ENCODE measurements at regions not wholly inside any gene's neighbourhood (a gene's known extent, or its start where the extent isn't known, plus 50 kb on each side); places are given as distances from the start of the nearest gene placed in this dataset.

DNA sequence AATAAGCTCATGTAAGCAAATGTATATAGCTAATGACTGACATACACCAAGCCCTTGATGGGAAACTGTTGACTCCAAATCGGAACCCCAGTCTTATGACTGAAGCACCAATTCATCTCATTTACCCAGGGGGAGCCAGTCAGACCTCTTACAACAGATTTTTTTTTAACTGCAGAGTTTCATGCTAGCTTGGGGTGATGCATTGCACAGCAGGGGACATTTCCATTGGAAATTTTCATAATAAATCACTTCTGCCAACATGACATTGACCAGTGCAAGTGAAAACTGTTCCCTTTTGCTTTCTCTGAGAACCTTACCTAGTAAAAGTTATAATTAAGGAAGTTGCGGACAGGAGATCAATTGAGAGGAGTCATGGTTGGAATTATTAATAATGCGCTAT, 137.0 kb upstream of the VWC2 start:
- no peak overlapping the region for H4K91ac ChIP-seq (ENCODE audit: low read depth, low read length, poor library complexity)
- H3K4ac ChIP-seq (ENCODE audit: low read length): no peak overlapping the region
- H2BK120ac ChIP-seq (ENCODE audit: low read depth, low read length): no peak overlapping the region
- no peaks in the 10 kb centered on the region for H3K36me3 ChIP-seq (replicated peaks in 1 of 2; ENCODE audit: control insufficient read depth in 2 of 2, insufficient read depth in 2 of 2, low read length in 2 of 2)
- H2BK12ac ChIP-seq (ENCODE audit: low read length): no peak overlapping the region
- no peaks in the 10 kb centered on the region for H3K9me3 ChIP-seq (replicated peaks in 1 of 2; ENCODE audit: control insufficient read depth in 2 of 2, insufficient read depth in 1 of 2, low read depth in 1 of 2, low read length in 2 of 2)
- H3K79me1 ChIP-seq (ENCODE audit: low read depth, low read length): no peaks in the 10 kb centered on the region
- H3K27me3 ChIP-seq (ENCODE audit: control insufficient read depth in 3 of 3, insufficient read depth in 3 of 3, low read depth in 1 of 3, low read length in 3 of 3): no peaks in the 10 kb centered on the region
- H3K18ac ChIP-seq (ENCODE audit: low read length): no peak overlapping the region
- H2BK15ac ChIP-seq (ENCODE audit: low read length): no peak overlapping the region
- H3K23ac ChIP-seq (ENCODE audit: low read depth, low read length, poor library complexity): no peak overlapping the region
- H3K14ac ChIP-seq (ENCODE audit: low read length): no peak overlapping the region
- no peak overlapping the region for H3K4me3 ChIP-seq (ENCODE audit: low read length in 2 of 2)
- no peak for DNase-seq (ENCODE audit: low spot score)
- no peak overlapping the region for H4K8ac ChIP-seq (ENCODE audit: low read depth, low read length)
- peaks cover 0 to 5% of the 10 kb centered on the region in 2 donors for H3K4me1 ChIP-seq (ENCODE audit: control insufficient read depth in 2 of 2, insufficient read depth in 1 of 2, low read depth in 1 of 2, low read length in 2 of 2)
- H2AK5ac ChIP-seq (ENCODE audit: low read depth, low read length): no peak overlapping the region
- no peak overlapping the region for H3K27ac ChIP-seq (replicated peaks; ENCODE audit: low read length)
- no peak overlapping the region for H3K9ac ChIP-seq (ENCODE audit: low read depth, low read length, poor library complexity)
- no peak overlapping the region for H2AFZ ChIP-seq (ENCODE audit: low read length)
- H3K4me2 ChIP-seq (ENCODE audit: insufficient read depth, low read length, poor library complexity, severe bottlenecking): no peak overlapping the region
- no peak overlapping the region for H2BK5ac ChIP-seq (ENCODE audit: low read length)
- no CpG with 5 or more reads among the region's 3 CpGs for WGBS, 2 donors (ENCODE audit: extremely low coverage in 2 of 2, insufficient read length in 2 of 2, insufficient replicate concordance in 1 of 2)

DNA sequence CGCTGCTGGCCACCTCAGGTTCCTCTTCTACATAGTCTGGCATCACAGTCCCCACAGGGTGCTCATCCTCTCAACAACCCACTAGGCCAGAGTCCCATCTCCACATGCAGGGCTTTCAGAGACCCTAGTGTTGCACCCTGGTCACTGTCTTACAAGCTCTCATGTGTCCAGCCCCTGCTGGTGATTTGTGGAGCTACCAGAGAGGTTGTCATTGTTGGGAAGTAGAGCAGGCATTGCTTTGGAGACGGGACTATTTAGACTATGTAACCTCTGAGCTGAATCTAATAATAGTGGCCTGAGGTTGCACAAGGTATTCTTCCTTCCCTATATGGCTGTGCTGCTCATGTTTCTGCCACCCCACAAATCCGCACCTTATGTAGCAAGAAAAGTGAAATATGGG, 135.3 kb upstream of the VWC2 start:
- Histone ChIP-seq H3K36me3 (replicated peaks in 1 of 2; ENCODE audit: control insufficient read depth in 2 of 2, insufficient read depth in 2 of 2, low read length in 2 of 2) (no peaks in the 10 kb centered on the region), H4K8ac (ENCODE audit: low read depth, low read length) (no peak overlapping the region), H3K4me1 (ENCODE audit: control insufficient read depth in 2 of 2, insufficient read depth in 1 of 2, low read depth in 1 of 2, low read length in 2 of 2) (peaks cover 0 to 2% of the 10 kb centered on the region in 2 donors), H3K23ac (ENCODE audit: low read depth, low read length, poor library complexity) (no peak overlapping the region), H2BK15ac (ENCODE audit: low read length) (no peak overlapping the region), H2AFZ (ENCODE audit: low read length) (no peak overlapping the region), H3K27ac (replicated peaks; ENCODE audit: low read length) (no peak overlapping the region), H2AK5ac (ENCODE audit: low read depth, low read length) (no peak overlapping the region), H3K4ac (ENCODE audit: low read length) (no peak overlapping the region), H3K14ac (ENCODE audit: low read length) (no peak overlapping the region), H3K18ac (ENCODE audit: low read length) (no peak overlapping the region), H3K27me3 (ENCODE audit: control insufficient read depth in 3 of 3, insufficient read depth in 3 of 3, low read depth in 1 of 3, low read length in 3 of 3) (no peaks in the 10 kb centered on the region), H2BK5ac (ENCODE audit: low read length) (no peak overlapping the region), H3K4me2 (ENCODE audit: insufficient read depth, low read length, poor library complexity, severe bottlenecking) (no peak overlapping the region), H3K9ac (ENCODE audit: low read depth, low read length, poor library complexity) (no peak overlapping the region), H4K91ac (ENCODE audit: low read depth, low read length, poor library complexity) (no peak overlapping the region), H3K9me3 (replicated peaks in 1 of 2; ENCODE audit: control insufficient read depth in 2 of 2, insufficient read depth in 1 of 2, low read depth in 1 of 2, low read length in 2 of 2) (no peaks in the 10 kb centered on the region), H2BK120ac (ENCODE audit: low read depth, low read length) (no peak overlapping the region), H3K79me1 (ENCODE audit: low read depth, low read length) (no peaks in the 10 kb centered on the region), H3K4me3 (ENCODE audit: low read length in 2 of 2) (no peak overlapping the region), H2BK12ac (ENCODE audit: low read length) (no peak overlapping the region)
- no peak for DNase-seq (ENCODE audit: low spot score)
- no CpG with 5 or more reads among the region's 3 CpGs for WGBS, 2 donors (ENCODE audit: extremely low coverage in 2 of 2, insufficient read length in 2 of 2, insufficient replicate concordance in 1 of 2)

DNA sequence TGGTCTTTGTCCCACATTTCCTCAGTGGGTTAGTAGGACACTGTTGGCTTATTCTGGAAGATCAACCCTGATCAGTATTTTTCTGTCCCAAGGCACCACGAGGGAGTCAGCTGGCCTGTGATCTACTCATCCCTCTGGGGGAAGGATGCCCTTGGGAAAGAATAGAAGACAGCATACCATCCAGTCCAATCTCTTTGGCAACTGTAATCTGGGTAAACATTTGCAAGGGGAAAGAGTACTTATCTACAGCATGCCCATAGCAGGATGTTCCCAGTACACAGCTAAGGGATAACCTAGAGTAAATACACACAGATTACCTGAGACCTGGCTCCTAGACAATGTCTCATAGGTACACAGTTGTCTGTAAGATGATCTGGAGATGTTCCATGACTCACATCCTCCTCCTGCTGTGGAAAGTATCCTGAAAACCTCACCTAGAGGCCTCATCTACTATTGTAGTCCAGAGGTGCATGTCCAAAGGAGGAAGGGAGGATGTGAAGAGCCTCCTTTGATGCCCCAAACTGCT, 134.3 kb upstream of the VWC2 start:
- no peak overlapping the region for H3K4me2 ChIP-seq (ENCODE audit: insufficient read depth, low read length, poor library complexity, severe bottlenecking)
- peaks cover 0 to 8% of the 10 kb centered on the region in 2 donors for H3K4me1 ChIP-seq (ENCODE audit: control insufficient read depth in 2 of 2, insufficient read depth in 1 of 2, low read depth in 1 of 2, low read length in 2 of 2)
- no peak overlapping the region for H2BK15ac ChIP-seq (ENCODE audit: low read length)
- H3K23ac ChIP-seq (ENCODE audit: low read depth, low read length, poor library complexity): no peak overlapping the region
- H2AFZ ChIP-seq (ENCODE audit: low read length): no peak overlapping the region
- H3K4me3 ChIP-seq (ENCODE audit: low read length in 2 of 2): no peak overlapping the region
- H3K9me3 ChIP-seq (replicated peaks in 1 of 2; ENCODE audit: control insufficient read depth in 2 of 2, insufficient read depth in 1 of 2, low read depth in 1 of 2, low read length in 2 of 2): no peaks in the 10 kb centered on the region
- H2AK5ac ChIP-seq (ENCODE audit: low read depth, low read length): no peak overlapping the region
- WGBS, 2 donors (ENCODE audit: extremely low coverage in 2 of 2, insufficient read length in 2 of 2, insufficient replicate concordance in 1 of 2): no CpG with 5 or more reads among the region's 1 CpG
- H3K36me3 ChIP-seq (replicated peaks in 1 of 2; ENCODE audit: control insufficient read depth in 2 of 2, insufficient read depth in 2 of 2, low read length in 2 of 2): no peaks in the 10 kb centered on the region
- H3K18ac ChIP-seq (ENCODE audit: low read length): no peak overlapping the region
- H4K91ac ChIP-seq (ENCODE audit: low read depth, low read length, poor library complexity): no peak overlapping the region
- no peak overlapping the region for H4K8ac ChIP-seq (ENCODE audit: low read depth, low read length)
- H3K9ac ChIP-seq (ENCODE audit: low read depth, low read length, poor library complexity): no peak overlapping the region
- H3K14ac ChIP-seq (ENCODE audit: low read length): no peak overlapping the region
- H3K4ac ChIP-seq (ENCODE audit: low read length): no peak overlapping the region
- H3K27ac ChIP-seq (replicated peaks; ENCODE audit: low read length): no peak overlapping the region
- no peak overlapping the region for H2BK5ac ChIP-seq (ENCODE audit: low read length)
- DNase-seq (ENCODE audit: low spot score): no peak
- no peaks in the 10 kb centered on the region for H3K27me3 ChIP-seq (ENCODE audit: control insufficient read depth in 3 of 3, insufficient read depth in 3 of 3, low read depth in 1 of 3, low read length in 3 of 3)
- H2BK12ac ChIP-seq (ENCODE audit: low read length): no peak overlapping the region
- no peaks in the 10 kb centered on the region for H3K79me1 ChIP-seq (ENCODE audit: low read depth, low read length)
- no peak overlapping the region for H2BK120ac ChIP-seq (ENCODE audit: low read depth, low read length)

DNA sequence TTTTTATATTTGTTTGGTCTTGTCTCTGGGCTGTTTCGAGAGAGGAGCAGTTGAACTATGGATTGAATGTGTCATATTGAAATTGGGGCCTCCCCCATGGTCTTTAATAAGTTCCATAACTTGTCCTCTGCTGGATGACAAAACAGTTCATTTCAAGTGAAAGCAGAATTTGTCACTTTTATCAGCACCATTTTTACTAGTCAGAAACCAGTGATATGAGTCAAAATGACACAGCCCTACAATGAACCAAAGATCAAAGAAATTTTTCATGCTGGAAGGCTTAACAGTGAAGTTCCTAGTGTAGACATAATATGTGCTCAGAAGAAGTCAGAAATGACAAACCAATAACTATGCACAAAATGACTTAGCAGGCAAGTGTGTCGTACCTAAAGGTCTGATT, 133.6 kb upstream of the VWC2 start:
- no peak overlapping the region for H2AK5ac ChIP-seq (ENCODE audit: low read depth, low read length)
- H2BK5ac ChIP-seq (ENCODE audit: low read length): no peak overlapping the region
- H3K79me1 ChIP-seq (ENCODE audit: low read depth, low read length): no peaks in the 10 kb centered on the region
- no peak overlapping the region for H3K9ac ChIP-seq (ENCODE audit: low read depth, low read length, poor library complexity)
- H3K4me3 ChIP-seq (ENCODE audit: low read length in 2 of 2): no peak overlapping the region
- DNase-seq (ENCODE audit: low spot score): no peak
- no peak overlapping the region for H3K18ac ChIP-seq (ENCODE audit: low read length)
- no peak overlapping the region for H2BK15ac ChIP-seq (ENCODE audit: low read length)
- H3K27ac ChIP-seq (replicated peaks; ENCODE audit: low read length): no peak overlapping the region
- no peak overlapping the region for H3K14ac ChIP-seq (ENCODE audit: low read length)
- no peak overlapping the region for H2BK120ac ChIP-seq (ENCODE audit: low read depth, low read length)
- H4K8ac ChIP-seq (ENCODE audit: low read depth, low read length): no peak overlapping the region
- H3K27me3 ChIP-seq (ENCODE audit: control insufficient read depth in 3 of 3, insufficient read depth in 3 of 3, low read depth in 1 of 3, low read length in 3 of 3): no peaks in the 10 kb centered on the region
- H2AFZ ChIP-seq (ENCODE audit: low read length): no peak overlapping the region
- no peak overlapping the region for H2BK12ac ChIP-seq (ENCODE audit: low read length)
- H3K9me3 ChIP-seq (replicated peaks in 1 of 2; ENCODE audit: control insufficient read depth in 2 of 2, insufficient read depth in 1 of 2, low read depth in 1 of 2, low read length in 2 of 2): no peaks in the 10 kb centered on the region
- no peaks in the 10 kb centered on the region for H3K36me3 ChIP-seq (replicated peaks in 1 of 2; ENCODE audit: control insufficient read depth in 2 of 2, insufficient read depth in 2 of 2, low read length in 2 of 2)
- no CpG with 5 or more reads among the region's 2 CpGs for WGBS, 2 donors (ENCODE audit: extremely low coverage in 2 of 2, insufficient read length in 2 of 2, insufficient replicate concordance in 1 of 2)
- no peak overlapping the region for H4K91ac ChIP-seq (ENCODE audit: low read depth, low read length, poor library complexity)
- no peak overlapping the region for H3K4me2 ChIP-seq (ENCODE audit: insufficient read depth, low read length, poor library complexity, severe bottlenecking)
- H3K23ac ChIP-seq (ENCODE audit: low read depth, low read length, poor library complexity): no peak overlapping the region
- no peak overlapping the region for H3K4ac ChIP-seq (ENCODE audit: low read length)
- H3K4me1 ChIP-seq (ENCODE audit: control insufficient read depth in 2 of 2, insufficient read depth in 1 of 2, low read depth in 1 of 2, low read length in 2 of 2): peaks cover 0 to 14% of the 10 kb centered on the region in 2 donors

Measured in neuronal stem cell (in vitro differentiated cells).